ENCODE measurements at regions not wholly inside any gene's neighbourhood (a gene's known extent, or its start where the extent isn't known, plus 50 kb on each side); places are given as distances from the start of the nearest gene placed in this dataset.
"Not testable (repeated sequence)": the region's sequence is repeated elsewhere in the genome, so short reads cannot be mapped to it uniquely, and the experiment has no call there.

- DNase-seq: no peak
These were observed 217.1 kb downstream of the CXCL12 start for GRCh38 chr10:44167752-44168151.

- no peak for DNase-seq
These were observed 218.5 kb downstream of the CXCL12 start for GRCh38 chr10:44166441-44166840.

- no peak for DNase-seq
These were observed 220.5 kb downstream of the CXCL12 start for GRCh38 chr10:44164251-44164956.

- DNase-seq: no peak
These were observed 223.7 kb downstream of the CXCL12 start for GRCh38 chr10:44161184-44161583.

GRCh38 chr10:44157574-44157973, 227.3 kb downstream of the CXCL12 start:
- DNase-seq: no peak

- DNase-seq: no peak
These were observed 229.9 kb downstream of the CXCL12 start for GRCh38 chr10:44154956-44155355.

GRCh38 chr10:44153918-44154670, 230.8 kb downstream of the CXCL12 start:
- DNase-seq: no peak

- DNase-seq: no peak
These were observed 241.3 kb downstream of the CXCL12 start for GRCh38 chr10:44143556-44143955.

GRCh38 chr10:44132361-44133289, 252.3 kb downstream of the CXCL12 start:
- no peak for DNase-seq

- no peak for DNase-seq
These were observed 258.6 kb downstream of the CXCL12 start for GRCh38 chr10:44126291-44126717.

- DNase-seq: no peak
These were observed 259.0 kb downstream of the CXCL12 start for GRCh38 chr10:44125879-44126278.

GRCh38 chr10:44118500-44118899, 266.4 kb downstream of the CXCL12 start:
- DNase-seq: no peak

- DNase-seq: no peak
These were observed 268.4 kb downstream of the CXCL12 start for GRCh38 chr10:44116474-44116873.

- DNase-seq: no peak
These were observed 269.4 kb downstream of the CXCL12 start for GRCh38 chr10:44115516-44115915.

- no peak for DNase-seq
These were observed 270.5 kb downstream of the CXCL12 start for GRCh38 chr10:44114441-44114840.

- DNase-seq: not testable (repeated sequence)
These were observed 272.6 kb downstream of the CXCL12 start for GRCh38 chr10:44112280-44112679.

GRCh38 chr10:44105696-44106095, 279.2 kb downstream of the CXCL12 start:
- no peak for DNase-seq

GRCh38 chr10:44102726-44103255, 282.1 kb downstream of the CXCL12 start:
- no peak for DNase-seq

- DNase-seq: no peak
These were observed 283.8 kb downstream of the CXCL12 start for GRCh38 chr10:44101082-44101481.

GRCh38 chr10:44099511-44099910, 285.4 kb downstream of the CXCL12 start:
- no peak for DNase-seq

GRCh38 chr10:44096217-44096616, 288.7 kb downstream of the CXCL12 start:
- not testable (repeated sequence) for DNase-seq

- no peak for DNase-seq
These were observed 295.2 kb downstream of the CXCL12 start for GRCh38 chr10:44089671-44090070.

- DNase-seq: no peak
These were observed 297.5 kb downstream of the CXCL12 start for GRCh38 chr10:44087403-44087802.

Measured in activated effector memory CD4-positive, alpha-beta T cell treated with Interleukin-2 at 50 U/mL for 16 hours (primary cell).